Smooth muscle cell (in vitro differentiated cells): ENCODE measurements at regions not wholly inside any gene's neighbourhood (a gene's known extent, or its start where the extent isn't known, plus 50 kb on each side); places are given as distances from the start of the nearest gene placed in this dataset.

Source experiments
- DNase-seq: peaks from one replicate; lab custom pipeline; 2025; ENCODE audit not compliant: unreplicated experiment; lab: John Stamatoyannopoulos, UW
- H2AFZ ChIP-seq: fragments of 200-600 bp; sonication (generic); 2 replicates; pipeline ENCODE4 v1.6.0; 2016; ENCODE audit warnings: antibody characterized with exemption, low read depth, mild to moderate bottlenecking
- H3F3A ChIP-seq: fragments of 200-600 bp; sonication (generic); 2 replicates; pipeline ENCODE4 v1.6.0; 2017; ENCODE audit warnings: antibody characterized with exemption, low read depth
- H3K27ac ChIP-seq: fragments of 200-600 bp; sonication (generic); 2 replicates; pipeline ENCODE4 v1.5.1; 2016; ENCODE audit warnings: low read depth, mild to moderate bottlenecking
- H3K27me3 ChIP-seq: fragments of 200-600 bp; sonication (generic); 2 replicates; pipeline ENCODE4 v1.6.1; 2016; ENCODE audit warnings: low read depth, mild to moderate bottlenecking
- H3K36me3 ChIP-seq: fragments of 200-600 bp; sonication (generic); 2 replicates; pipeline ENCODE4 v1.5.1; 2016; ENCODE audit warnings: low read depth
- H3K4me1 ChIP-seq: fragments of 200-600 bp; sonication (generic); 2 replicates; pipeline ENCODE4 v1.5.1; 2016; ENCODE audit warnings: low read depth
- H3K4me2 ChIP-seq: fragments of 200-600 bp; sonication (generic); 2 replicates; pipeline ENCODE4 v1.6.0; 2016; ENCODE audit warnings: mild to moderate bottlenecking
- H3K4me3 ChIP-seq: fragments of 200-600 bp; sonication (generic); 2 replicates; pipeline ENCODE4 v1.5.1; 2016; ENCODE audit warnings: mild to moderate bottlenecking
- H3K79me2 ChIP-seq: fragments of 200-600 bp; sonication (generic); 2 replicates; pipeline ENCODE4 v1.6.0; 2016; ENCODE audit warnings: low read depth, mild to moderate bottlenecking
- H3K9ac ChIP-seq: fragments of 200-600 bp; sonication (generic); 2 replicates; pipeline ENCODE4 v1.6.0; 2016; ENCODE audit warnings: low read depth
- H3K9me3 ChIP-seq: fragments of 200-600 bp; sonication (generic); replicated peaks from 2 replicates; pipeline ENCODE4 v1.5.1; 2016; ENCODE audit warnings: low read depth
- H4K20me1 ChIP-seq: fragments of 200-600 bp; sonication (generic); 2 replicates; pipeline ENCODE4 v1.6.0; 2016; ENCODE audit warnings: low read depth
- WGBS: methylation state at CpG from one replicate; pipeline ENCODE4 v1.1.7; 2016; ENCODE audit warnings: low lambda C conversion rate; 5-methylcytosine and 5-hydroxymethylcytosine counted together
- TF ChIP-seq, protein P1 (sequence below): fragments of 200-600 bp; sonication (generic); IDR thresholded peaks from 2 replicates; pipeline ENCODE4 v1.5.1; 2017; ENCODE audit warnings: borderline replicate concordance, mild to moderate bottlenecking, antibody characterized with exemption; ENCODE audit not compliant: insufficient read depth, poor library complexity, severe bottlenecking

DNA sequence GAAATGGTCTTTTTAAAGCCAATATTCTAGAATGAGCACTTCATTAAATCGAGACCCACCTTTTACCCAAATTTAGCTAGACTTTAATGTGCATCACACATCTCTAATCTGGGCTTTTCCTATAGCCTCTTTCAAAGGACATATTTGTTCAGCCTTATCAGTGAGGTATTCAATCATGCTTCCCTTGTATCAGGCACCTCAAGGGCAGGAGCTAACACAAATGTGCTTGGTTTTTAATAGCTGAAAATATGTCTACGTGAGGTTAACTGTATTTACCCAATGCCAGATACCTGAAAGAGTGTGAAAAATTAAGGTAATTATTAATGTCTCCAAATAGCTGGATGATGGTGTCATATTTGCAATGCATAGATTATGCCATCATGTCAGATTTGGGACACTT lies 203.9 kb downstream of the SNX10 start:
- no peak overlapping the region for H3K4me3 ChIP-seq
- H3K4me2 ChIP-seq, result no peak overlapping the region
- no peaks in the 10 kb centered on the region for H3K27me3 ChIP-seq
- no peaks in the 10 kb centered on the region for H3K79me2 ChIP-seq
- H3K9me3 ChIP-seq, result no peaks in the 10 kb centered on the region
- no peaks in the 10 kb centered on the region for H3K36me3 ChIP-seq
- TF ChIP-seq, protein P1, sequence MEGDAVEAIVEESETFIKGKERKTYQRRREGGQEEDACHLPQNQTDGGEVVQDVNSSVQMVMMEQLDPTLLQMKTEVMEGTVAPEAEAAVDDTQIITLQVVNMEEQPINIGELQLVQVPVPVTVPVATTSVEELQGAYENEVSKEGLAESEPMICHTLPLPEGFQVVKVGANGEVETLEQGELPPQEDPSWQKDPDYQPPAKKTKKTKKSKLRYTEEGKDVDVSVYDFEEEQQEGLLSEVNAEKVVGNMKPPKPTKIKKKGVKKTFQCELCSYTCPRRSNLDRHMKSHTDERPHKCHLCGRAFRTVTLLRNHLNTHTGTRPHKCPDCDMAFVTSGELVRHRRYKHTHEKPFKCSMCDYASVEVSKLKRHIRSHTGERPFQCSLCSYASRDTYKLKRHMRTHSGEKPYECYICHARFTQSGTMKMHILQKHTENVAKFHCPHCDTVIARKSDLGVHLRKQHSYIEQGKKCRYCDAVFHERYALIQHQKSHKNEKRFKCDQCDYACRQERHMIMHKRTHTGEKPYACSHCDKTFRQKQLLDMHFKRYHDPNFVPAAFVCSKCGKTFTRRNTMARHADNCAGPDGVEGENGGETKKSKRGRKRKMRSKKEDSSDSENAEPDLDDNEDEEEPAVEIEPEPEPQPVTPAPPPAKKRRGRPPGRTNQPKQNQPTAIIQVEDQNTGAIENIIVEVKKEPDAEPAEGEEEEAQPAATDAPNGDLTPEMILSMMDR, result no peak
- no peak overlapping the region for H3K27ac ChIP-seq
- no peaks in the 10 kb centered on the region for H4K20me1 ChIP-seq
- no peak overlapping the region for H3K9ac ChIP-seq
- no peak for DNase-seq
- H3F3A ChIP-seq, result peaks cover 5% of the 10 kb centered on the region
- WGBS, result 47% methylated on average over 2 of the region's 2 CpGs
- peaks cover 11% of the 10 kb centered on the region for H3K4me1 ChIP-seq
- H2AFZ ChIP-seq, result no peak overlapping the region

DNA sequence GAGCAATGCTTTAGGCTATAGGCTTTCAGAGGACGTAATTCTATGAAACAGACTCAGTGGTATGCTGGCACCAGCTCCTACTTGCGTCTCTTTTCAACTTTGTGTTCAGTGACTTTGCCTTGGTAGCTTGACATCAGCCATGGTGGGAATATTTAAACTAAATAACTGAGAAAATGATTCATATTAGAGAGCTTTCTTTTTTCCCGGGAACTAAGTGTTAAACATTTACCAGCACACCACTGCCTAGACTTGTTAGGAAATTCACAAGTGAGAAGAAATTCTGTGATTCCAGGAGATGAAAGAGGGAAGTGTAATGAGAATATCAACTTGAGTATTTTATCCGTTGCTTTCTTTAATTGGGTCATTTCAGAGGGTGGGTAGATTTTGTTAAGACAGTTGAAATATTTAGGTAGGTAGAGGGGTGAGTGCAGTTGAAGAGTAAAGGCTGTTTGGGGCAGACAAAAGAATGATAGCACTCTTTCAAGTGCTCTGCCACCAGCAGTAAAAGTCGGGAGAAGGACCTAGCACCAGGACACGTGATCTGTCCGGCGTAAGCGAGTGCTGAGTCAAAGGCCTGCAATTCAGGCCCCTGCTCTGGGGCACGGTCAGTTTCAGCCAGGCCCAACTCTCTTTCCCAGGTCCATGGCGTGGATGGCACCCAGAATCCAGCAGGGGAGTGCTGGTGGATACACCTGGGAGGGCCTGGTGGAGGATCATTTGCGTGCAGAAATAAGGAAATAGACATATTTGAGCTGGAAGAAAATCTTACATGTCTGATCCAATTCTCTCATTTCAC lies 206.3 kb downstream of the SNX10 start:
- TF ChIP-seq, protein P1, result no peak
- Histone ChIP-seq H3K27me3 (peaks cover 3% of the 10 kb centered on the region), H3K36me3 (no peaks in the 10 kb centered on the region), H3K4me2 (peak overlapping the region; percentile 59), H3K9me3 (no peaks in the 10 kb centered on the region), H2AFZ (peak overlapping the region; percentile 95), H4K20me1 (no peaks in the 10 kb centered on the region), H3K9ac (no peak overlapping the region), H3F3A (no peaks in the 10 kb centered on the region), H3K4me3 (no peak overlapping the region), H3K4me1 (peaks cover 7% of the 10 kb centered on the region), H3K27ac (peak overlapping the region; percentile 44), H3K79me2 (no peaks in the 10 kb centered on the region)
- no peak for DNase-seq
- WGBS, result 45% methylated on average over 12 of the region's 12 CpGs

DNA sequence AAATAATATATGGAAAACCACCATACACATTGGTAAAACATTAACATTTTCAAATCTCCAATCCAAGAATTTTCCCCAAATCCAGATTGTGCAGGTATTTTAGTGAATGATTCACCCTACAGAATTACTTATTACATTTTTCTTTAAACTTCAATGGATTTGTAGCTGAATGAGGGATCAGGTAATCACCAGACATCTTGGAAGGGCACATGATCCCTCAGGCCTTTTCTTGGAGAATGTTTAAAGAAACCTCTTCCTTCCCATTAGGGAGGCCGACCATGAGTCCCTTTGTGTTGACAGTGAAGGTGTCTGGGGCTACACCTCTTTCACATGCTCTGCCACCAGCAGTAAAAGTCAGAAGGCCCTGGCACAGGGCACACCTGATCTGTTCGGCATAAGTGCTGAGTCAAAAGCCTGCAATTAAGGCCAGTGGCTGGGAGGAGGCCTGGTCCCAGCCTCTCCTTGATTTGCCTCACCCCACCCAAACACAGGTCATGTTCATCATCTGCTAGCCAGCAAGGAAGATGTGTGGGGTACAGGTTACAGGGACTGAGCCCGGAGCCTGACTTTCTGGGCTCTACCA lies 207.7 kb downstream of the SNX10 start:
- no peaks in the 10 kb centered on the region for H3K9me3 ChIP-seq
- no peaks in the 10 kb centered on the region for H3K79me2 ChIP-seq
- no peak overlapping the region for H3K4me3 ChIP-seq
- H3K36me3 ChIP-seq, result no peaks in the 10 kb centered on the region
- no peak overlapping the region for H3K9ac ChIP-seq
- H3K4me2 ChIP-seq, result no peak overlapping the region
- TF ChIP-seq, protein P1, result no peak
- peaks cover 3% of the 10 kb centered on the region for H3K27me3 ChIP-seq
- no peaks in the 10 kb centered on the region for H3F3A ChIP-seq
- peaks cover 7% of the 10 kb centered on the region for H3K4me1 ChIP-seq
- WGBS, result 94% methylated on average over 3 of the region's 3 CpGs
- no peak for DNase-seq
- no peaks in the 10 kb centered on the region for H4K20me1 ChIP-seq
- no peak overlapping the region for H2AFZ ChIP-seq
- no peak overlapping the region for H3K27ac ChIP-seq
